Nephron progenitor cell (in vitro differentiated cells): ENCODE measurements at regions not wholly inside any gene's neighbourhood (a gene's known extent, or its start where the extent isn't known, plus 50 kb on each side); places are given as distances from the start of the nearest gene placed in this dataset.

Experiments used
- DNase-seq: peaks from one replicate; pipeline ENCODE4 v3.0.0; 2021
- H3K27ac Mint-ChIP-seq: 2 replicates; pipeline ENCODE4 v1.8.0; 2021; ENCODE audit warnings: mild to moderate bottlenecking, moderate library complexity, mixed read lengths
- H3K27me3 Mint-ChIP-seq: 2 replicates; pipeline ENCODE4 v1.8.0; 2021; ENCODE audit warnings: mild to moderate bottlenecking, low read depth, mixed read lengths; ENCODE audit not compliant: poor library complexity
- H3K36me3 Mint-ChIP-seq: 2 replicates; pipeline ENCODE4 v1.8.0; 2021; ENCODE audit warnings: low read depth, mixed read lengths
- H3K4me1 Mint-ChIP-seq: 2 replicates; pipeline ENCODE4 v1.8.0; 2021; ENCODE audit warnings: mixed read lengths
- H3K4me3 Mint-ChIP-seq: 2 replicates; pipeline ENCODE4 v1.8.0; 2021; ENCODE audit warnings: mild to moderate bottlenecking, moderate library complexity, mixed read lengths
- H3K9me3 Mint-ChIP-seq: 2 replicates; pipeline ENCODE4 v1.8.0; 2021; ENCODE audit warnings: mild to moderate bottlenecking, moderate library complexity, mixed read lengths
- TF ChIP-seq, protein P1 (sequence below): fragments of 200-600 bp; sonication (generic); IDR thresholded peaks from 2 replicates; pipeline ENCODE4 v1.5.0; 2021; ENCODE audit warnings: antibody characterized with exemption

- no peak for DNase-seq
- Mint-ChIP-seq H3K36me3 (no peaks in the 10 kb centered on the region), H3K4me3 (no peak overlapping the region), H3K9me3 (no peaks in the 10 kb centered on the region), H3K27ac (no peak overlapping the region), H3K27me3 (peaks cover 3% of the 10 kb centered on the region), H3K4me1 (peaks cover 35% of the 10 kb centered on the region)
- TF ChIP-seq, protein P1, sequence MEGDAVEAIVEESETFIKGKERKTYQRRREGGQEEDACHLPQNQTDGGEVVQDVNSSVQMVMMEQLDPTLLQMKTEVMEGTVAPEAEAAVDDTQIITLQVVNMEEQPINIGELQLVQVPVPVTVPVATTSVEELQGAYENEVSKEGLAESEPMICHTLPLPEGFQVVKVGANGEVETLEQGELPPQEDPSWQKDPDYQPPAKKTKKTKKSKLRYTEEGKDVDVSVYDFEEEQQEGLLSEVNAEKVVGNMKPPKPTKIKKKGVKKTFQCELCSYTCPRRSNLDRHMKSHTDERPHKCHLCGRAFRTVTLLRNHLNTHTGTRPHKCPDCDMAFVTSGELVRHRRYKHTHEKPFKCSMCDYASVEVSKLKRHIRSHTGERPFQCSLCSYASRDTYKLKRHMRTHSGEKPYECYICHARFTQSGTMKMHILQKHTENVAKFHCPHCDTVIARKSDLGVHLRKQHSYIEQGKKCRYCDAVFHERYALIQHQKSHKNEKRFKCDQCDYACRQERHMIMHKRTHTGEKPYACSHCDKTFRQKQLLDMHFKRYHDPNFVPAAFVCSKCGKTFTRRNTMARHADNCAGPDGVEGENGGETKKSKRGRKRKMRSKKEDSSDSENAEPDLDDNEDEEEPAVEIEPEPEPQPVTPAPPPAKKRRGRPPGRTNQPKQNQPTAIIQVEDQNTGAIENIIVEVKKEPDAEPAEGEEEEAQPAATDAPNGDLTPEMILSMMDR = no peak
Measured at GRCh38 chr5:58356662-58357061, 103.2 kb downstream of the PLK2 start.

- H3K27me3 Mint-ChIP-seq = peaks cover 3% of the 10 kb centered on the region
- H3K9me3 Mint-ChIP-seq = no peaks in the 10 kb centered on the region
- TF ChIP-seq, protein P1 = no peak
- no peak for DNase-seq
- H3K4me1 Mint-ChIP-seq = peaks cover 35% of the 10 kb centered on the region
- no peak overlapping the region for H3K4me3 Mint-ChIP-seq
- H3K36me3 Mint-ChIP-seq = no peaks in the 10 kb centered on the region
- H3K27ac Mint-ChIP-seq = peak overlapping the region; percentile 71
Measured at GRCh38 chr5:58354827-58355226, 105.1 kb downstream of the PLK2 start.

DNA sequence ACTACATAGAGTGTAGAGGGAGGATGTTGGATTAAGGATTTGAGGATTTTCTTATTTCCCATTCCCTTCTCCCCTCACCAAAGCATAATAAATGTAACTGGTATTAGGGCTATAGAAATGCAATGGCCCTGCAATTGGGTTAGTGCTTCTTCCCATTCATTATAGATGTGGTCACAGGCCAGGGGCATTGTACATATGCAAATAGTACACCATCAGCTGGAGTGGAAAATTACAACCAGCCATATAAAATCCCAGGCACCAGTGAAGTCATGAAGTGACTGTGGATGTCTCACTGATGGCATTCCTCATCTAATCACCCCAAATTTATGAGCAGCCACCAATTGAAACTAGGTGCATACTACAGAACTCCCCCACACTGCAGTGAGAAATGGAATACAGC is 105.9 kb downstream of the PLK2 start:
- Mint-ChIP-seq H3K27ac (peak overlapping the region; percentile 3), H3K27me3 (peaks cover 3% of the 10 kb centered on the region), H3K4me3 (no peak overlapping the region), H3K36me3 (no peaks in the 10 kb centered on the region), H3K9me3 (no peaks in the 10 kb centered on the region), H3K4me1 (peaks cover 27% of the 10 kb centered on the region)
- TF ChIP-seq, protein P1 = no peak
- DNase-seq = no peak

DNA sequence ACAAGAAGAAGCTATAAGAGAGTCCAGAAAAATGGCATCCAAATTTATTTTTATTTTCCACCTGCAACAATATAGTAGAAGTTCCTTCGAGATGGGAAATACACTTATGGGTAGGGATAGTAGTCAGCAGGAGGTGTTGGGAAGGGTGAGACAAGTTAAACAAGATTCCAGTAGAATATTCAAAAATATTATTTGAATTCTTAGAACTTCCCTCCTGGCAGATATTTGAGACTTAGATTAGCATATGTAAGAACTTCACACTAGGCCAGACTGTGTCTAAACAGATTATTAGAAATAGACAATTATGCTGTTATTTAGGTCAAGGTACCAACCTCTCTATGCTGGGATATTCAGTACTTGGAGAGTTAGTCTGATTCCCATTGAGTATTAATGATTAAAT is 108.7 kb downstream of the PLK2 start:
- H3K4me1 Mint-ChIP-seq = peaks cover 12% of the 10 kb centered on the region
- no peaks in the 10 kb centered on the region for H3K27me3 Mint-ChIP-seq

DNA sequence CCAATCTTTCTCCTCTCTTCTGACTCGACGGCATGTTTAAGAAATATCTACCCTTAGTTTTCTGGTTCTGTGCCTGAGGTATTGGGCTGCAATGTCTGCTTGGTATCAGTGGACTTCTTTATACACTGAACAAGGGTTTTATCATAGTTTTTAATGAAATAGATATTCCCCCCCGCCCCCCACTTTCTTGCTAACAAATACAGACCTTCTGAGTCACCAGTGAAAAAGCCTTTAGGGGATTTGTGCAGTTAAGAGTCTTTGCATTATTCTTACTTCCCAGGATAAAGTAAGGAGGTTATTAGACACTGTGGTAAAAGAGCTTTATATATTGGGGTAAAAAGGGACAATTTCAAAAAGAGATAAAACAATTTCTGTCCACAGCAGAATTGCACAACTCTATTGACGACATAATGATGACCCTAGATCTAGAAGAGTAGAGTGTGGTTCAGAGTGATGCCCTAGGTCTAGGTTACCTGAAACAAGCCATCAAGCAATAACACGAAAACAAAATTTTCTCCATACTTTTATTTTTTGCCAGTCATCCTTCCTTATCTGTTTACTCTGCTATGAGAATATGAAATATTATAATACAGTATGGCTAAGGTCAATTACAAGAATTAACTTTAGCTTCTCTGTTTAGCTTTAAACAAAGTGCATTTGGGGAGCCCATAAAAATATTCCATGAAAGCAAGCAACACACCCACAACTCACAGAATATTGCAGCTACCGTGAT is 110.7 kb downstream of the PLK2 start:
- no peak overlapping the region for H3K4me3 Mint-ChIP-seq
- TF ChIP-seq, protein P1 = no peak
- H3K9me3 Mint-ChIP-seq = no peaks in the 10 kb centered on the region
- H3K4me1 Mint-ChIP-seq = peaks cover 3% of the 10 kb centered on the region
- H3K27me3 Mint-ChIP-seq = no peaks in the 10 kb centered on the region
- no peak for DNase-seq
- H3K36me3 Mint-ChIP-seq = no peaks in the 10 kb centered on the region
- no peak overlapping the region for H3K27ac Mint-ChIP-seq

More for the DNA sequence above, 108.7 kb downstream of the PLK2 start:
- TF ChIP-seq, protein P1 = no peak
- DNase-seq = no peak
- no peak overlapping the region for H3K27ac Mint-ChIP-seq
- no peaks in the 10 kb centered on the region for H3K9me3 Mint-ChIP-seq
- H3K36me3 Mint-ChIP-seq = no peaks in the 10 kb centered on the region
- H3K4me3 Mint-ChIP-seq = no peak overlapping the region

GRCh38 chr5:58346041-58346440 is 113.8 kb downstream of the PLK2 start:
- Mint-ChIP-seq H3K36me3 (no peaks in the 10 kb centered on the region), H3K27ac (no peak overlapping the region), H3K27me3 (no peaks in the 10 kb centered on the region), H3K9me3 (no peaks in the 10 kb centered on the region), H3K4me3 (no peak overlapping the region), H3K4me1 (no peaks in the 10 kb centered on the region)
- TF ChIP-seq, protein P1 = no peak
- DNase-seq = no peak
